ENCODE measurements at regions not wholly inside any gene's neighbourhood (a gene's known extent, or its start where the extent isn't known, plus 50 kb on each side); places are given as distances from the start of the nearest gene placed in this dataset.

- no peak for DNase-seq
- ATAC-seq, result no peak
These were observed 821.7 kb downstream of the GATA3 start for GRCh38 chr10:8876171-8876570.

- no peak for ATAC-seq
- no peak for DNase-seq
These were observed 835.0 kb downstream of the GATA3 start for GRCh38 chr10:8889538-8889937.

- no peak for ATAC-seq
- no peak for DNase-seq
These were observed 838.6 kb downstream of the GATA3 start for GRCh38 chr10:8893102-8893501.

- no peak for ATAC-seq
- DNase-seq, result no peak
These were observed 839.7 kb downstream of the GATA3 start for GRCh38 chr10:8894148-8894547.

- no peak for DNase-seq
- ATAC-seq, result no peak
These were observed 843.3 kb downstream of the GATA3 start for GRCh38 chr10:8897769-8898168.

GRCh38 chr10:8898745-8899330 is 844.4 kb downstream of the GATA3 start:
- ATAC-seq (peak; percentile 19), DNase-seq (no peak)

- no peak for DNase-seq
These were observed 848.4 kb downstream of the GATA3 start for GRCh38 chr10:8902926-8903325.

GRCh38 chr10:8908013-8908412 is 853.5 kb downstream of the GATA3 start:
- ATAC-seq (no peak), DNase-seq (no peak)

More at GRCh38 chr10:8902926-8903325, 848.4 kb downstream of the GATA3 start:
- ATAC-seq, result no peak

GRCh38 chr10:8910314-8910713 is 855.8 kb downstream of the GATA3 start:
- DNase-seq (no peak), ATAC-seq (no peak)

GRCh38 chr10:8911032-8911431 is 856.5 kb downstream of the GATA3 start:
- no peak for ATAC-seq
- DNase-seq, result no peak

- DNase-seq (no peak), ATAC-seq (no peak)
These were observed 857.6 kb downstream of the GATA3 start for GRCh38 chr10:8912108-8912507.

- DNase-seq, result no peak
- no peak for ATAC-seq
These were observed 859.2 kb downstream of the GATA3 start for GRCh38 chr10:8913720-8914119.

GRCh38 chr10:8919280-8919679 is 864.8 kb downstream of the GATA3 start:
- ATAC-seq, result no peak

GRCh38 chr10:8921568-8921967 is 867.1 kb downstream of the GATA3 start:
- ATAC-seq (no peak), DNase-seq (no peak)

More at GRCh38 chr10:8919280-8919679, 864.8 kb downstream of the GATA3 start:
- no peak for DNase-seq

- no peak for ATAC-seq
- no peak for DNase-seq
These were observed 868.6 kb downstream of the GATA3 start for GRCh38 chr10:8923096-8923495.

- no peak for DNase-seq
- no peak for ATAC-seq
These were observed 873.2 kb downstream of the GATA3 start for GRCh38 chr10:8927705-8928104.

GRCh38 chr10:8946451-8946850 is 892.0 kb downstream of the GATA3 start:
- no peak for ATAC-seq
- DNase-seq, result no peak

- DNase-seq (no peak), ATAC-seq (peak; percentile 73)
These were observed 896.5 kb downstream of the GATA3 start for GRCh38 chr10:8950978-8951377.

GRCh38 chr10:8951440-8952089 is 897.1 kb downstream of the GATA3 start:
- peak; percentile 40 for ATAC-seq
- DNase-seq, result no peak

- DNase-seq (no peak), ATAC-seq (no peak)
These were observed 901.9 kb downstream of the GATA3 start for GRCh38 chr10:8956400-8956799.

GRCh38 chr10:8962249-8962648 is 907.8 kb downstream of the GATA3 start:
- no peak for ATAC-seq
- no peak for DNase-seq

GRCh38 chr10:8967061-8967460 is 912.6 kb downstream of the GATA3 start:
- ATAC-seq (peak; percentile 76), DNase-seq (no peak)

GRCh38 chr10:8969853-8970252 is 915.4 kb downstream of the GATA3 start:
- ATAC-seq (no peak), DNase-seq (no peak)

- ATAC-seq, result no peak
These were observed 921.0 kb downstream of the GATA3 start for GRCh38 chr10:8975535-8975934.

More at GRCh38 chr10:8975535-8975934, 921.0 kb downstream of the GATA3 start:
- DNase-seq, result no peak

Measured in stimulated activated naive CD8-positive, alpha-beta T cell treated with anti-CD3 and anti-CD28 coated beads, Interleukin-15, Interleukin-2, amounts not matched to agents 100 U/mL and 50 U/mL, for 24 hours (primary cell).